Glutamatergic neuron (in vitro differentiated cells): ENCODE measurements at regions not wholly inside any gene's neighbourhood (a gene's known extent, or its start where the extent isn't known, plus 50 kb on each side); places are given as distances from the start of the nearest gene placed in this dataset.
"Not testable (repeated sequence)": the region's sequence is repeated elsewhere in the genome, so short reads cannot be mapped to it uniquely, and the experiment has no call there.

Experiments
- DNase-seq: peaks from one replicate; pipeline ENCODE4 v3.0.0; 2022
- H3K27ac Mint-ChIP-seq: one replicate; pipeline ENCODE4 v1.8.0; 2020; ENCODE audit warnings: mild to moderate bottlenecking, mixed read lengths, inconsistent platforms; ENCODE audit not compliant: unreplicated experiment
- H3K27me3 Mint-ChIP-seq: one replicate; pipeline ENCODE4 v1.8.0; 2020; ENCODE audit warnings: mild to moderate bottlenecking, moderate library complexity, mixed read lengths, inconsistent platforms; ENCODE audit not compliant: unreplicated experiment
- H3K36me3 Mint-ChIP-seq: one replicate; pipeline ENCODE4 v1.8.0; 2020; ENCODE audit warnings: mild to moderate bottlenecking, mixed read lengths, inconsistent platforms; ENCODE audit not compliant: unreplicated experiment
- H3K4me1 Mint-ChIP-seq: one replicate; pipeline ENCODE4 v1.8.0; 2020; ENCODE audit warnings: mild to moderate bottlenecking, low read depth, mixed read lengths, inconsistent platforms; ENCODE audit not compliant: unreplicated experiment
- H3K4me3 Mint-ChIP-seq: one replicate; pipeline ENCODE4 v1.8.0; 2020; ENCODE audit warnings: mild to moderate bottlenecking, mixed read lengths, inconsistent platforms; ENCODE audit not compliant: unreplicated experiment
- H3K9me3 Mint-ChIP-seq: one replicate; pipeline ENCODE4 v1.8.0; 2020; ENCODE audit warnings: mild to moderate bottlenecking, moderate library complexity, mixed read lengths, inconsistent platforms; ENCODE audit not compliant: unreplicated experiment

DNA sequence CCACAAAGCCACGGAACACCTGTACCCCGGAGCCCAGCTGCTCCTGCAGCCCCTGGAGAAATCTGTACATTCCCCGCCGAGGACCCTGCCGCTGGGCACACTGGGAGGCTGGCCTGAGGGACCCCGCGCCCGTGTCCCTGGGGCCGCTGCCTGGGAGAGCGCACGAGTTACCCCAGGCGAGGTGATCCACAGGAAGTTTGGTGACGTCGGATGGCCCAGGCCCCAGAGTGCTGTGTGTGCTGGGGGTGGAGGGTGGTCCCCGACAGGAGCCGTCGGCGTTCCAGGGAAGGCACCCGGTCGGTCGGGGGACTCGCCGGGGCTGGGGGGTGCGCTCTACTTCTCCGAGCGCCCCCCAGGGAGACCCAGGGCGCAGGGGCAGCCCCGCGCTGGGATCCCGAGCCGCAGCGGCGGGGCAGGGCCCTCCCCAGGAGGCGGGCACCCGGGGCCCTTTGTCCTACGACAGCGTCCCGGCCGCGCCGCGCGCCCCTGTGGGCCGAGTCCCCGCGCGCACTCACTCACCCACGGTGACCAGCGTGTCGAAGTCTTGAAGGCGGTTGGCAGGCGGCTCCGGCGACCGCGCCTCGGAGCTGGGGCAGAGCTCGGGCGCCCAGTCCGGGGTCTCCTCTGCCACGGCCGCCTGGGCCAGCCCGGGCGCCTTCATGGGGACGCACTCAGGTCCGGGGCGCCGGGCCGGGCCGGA, 129.5 kb upstream of the PRKX start:
- H3K36me3 Mint-ChIP-seq, H3K27ac Mint-ChIP-seq, H3K4me1 Mint-ChIP-seq, DNase-seq, H3K27me3 Mint-ChIP-seq, H3K4me3 Mint-ChIP-seq, H3K9me3 Mint-ChIP-seq: not testable (repeated sequence)

DNA sequence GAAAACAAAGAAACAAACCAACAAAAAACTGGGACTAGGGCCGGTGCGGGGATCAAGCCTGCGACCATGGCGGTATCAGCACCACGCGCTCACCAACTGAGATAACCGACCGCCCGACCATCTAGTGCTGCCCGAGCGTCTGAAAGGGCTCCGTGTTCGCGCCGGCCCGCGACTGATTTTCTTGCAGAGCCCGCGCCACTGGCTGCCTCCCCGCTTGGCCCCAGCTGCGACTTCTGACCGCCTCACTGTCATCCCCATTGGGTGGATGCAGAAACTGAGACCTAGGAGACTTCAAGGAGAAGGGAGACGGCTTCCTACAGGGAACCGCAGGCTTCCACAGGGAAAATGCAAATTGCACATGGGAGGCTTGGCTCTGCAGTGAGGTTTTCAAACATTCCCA, 125.3 kb upstream of the PRKX start:
- H3K4me3 Mint-ChIP-seq, H3K4me1 Mint-ChIP-seq, H3K27ac Mint-ChIP-seq, H3K36me3 Mint-ChIP-seq, H3K9me3 Mint-ChIP-seq, H3K27me3 Mint-ChIP-seq, DNase-seq: not testable (repeated sequence)

DNA sequence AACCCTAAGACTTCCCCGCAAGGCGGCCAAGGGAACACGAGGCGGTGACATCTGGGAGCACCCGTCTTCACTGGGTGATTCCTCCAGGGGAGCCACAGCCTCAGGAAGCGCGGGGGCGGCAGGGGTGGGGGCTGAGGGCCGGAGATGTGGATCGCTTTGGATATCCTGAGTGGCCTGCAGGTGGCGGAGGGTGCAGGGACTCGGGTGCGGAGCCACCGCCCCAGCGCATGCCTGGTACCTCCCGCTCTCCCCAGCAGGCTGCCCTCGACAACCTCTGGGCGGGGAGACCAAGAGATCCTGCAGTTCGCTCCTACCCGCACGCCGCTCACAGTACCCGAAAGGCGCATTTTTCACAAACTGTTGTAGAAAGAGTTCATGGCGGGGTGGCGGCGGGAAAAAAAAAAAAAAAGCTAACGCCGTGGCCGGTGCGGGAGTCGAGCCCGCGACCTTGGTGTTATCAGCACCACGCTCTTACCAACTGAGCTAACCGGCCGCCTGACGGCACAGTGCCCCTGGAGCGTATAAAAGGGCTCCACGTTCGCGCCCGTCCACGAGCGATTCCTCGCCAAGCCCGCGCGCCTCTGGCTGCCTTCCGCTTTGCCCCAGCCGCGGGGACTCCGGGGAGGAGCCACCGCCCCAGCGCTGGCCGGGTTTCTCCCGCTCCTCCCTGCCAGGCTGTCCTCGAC, 124.7 kb upstream of the PRKX start:
- not testable (repeated sequence) for H3K27me3 Mint-ChIP-seq, H3K27ac Mint-ChIP-seq, H3K36me3 Mint-ChIP-seq, H3K4me1 Mint-ChIP-seq, H3K9me3 Mint-ChIP-seq, H3K4me3 Mint-ChIP-seq, DNase-seq

DNA sequence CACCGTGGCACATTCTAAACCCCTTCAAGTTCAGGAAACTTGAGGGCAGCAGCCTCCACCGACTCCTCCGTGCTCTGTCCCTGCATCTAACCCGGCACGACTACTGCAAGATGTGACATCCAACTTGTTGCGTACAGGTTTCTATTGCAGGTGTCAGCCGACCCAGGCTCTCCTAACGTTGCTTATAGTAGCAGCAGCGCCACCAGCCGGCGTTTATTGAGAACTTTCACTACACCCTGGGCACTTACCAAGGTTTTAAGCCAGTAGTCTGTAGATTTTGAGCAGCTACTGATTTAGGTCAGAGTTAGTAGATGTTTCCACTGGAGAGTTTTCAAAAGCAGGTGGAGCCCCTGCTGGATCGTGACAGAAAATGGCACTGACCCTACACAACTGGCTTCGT, 123.8 kb upstream of the PRKX start:
- not testable (repeated sequence) for H3K9me3 Mint-ChIP-seq, H3K27me3 Mint-ChIP-seq, DNase-seq, H3K4me3 Mint-ChIP-seq, H3K4me1 Mint-ChIP-seq, H3K36me3 Mint-ChIP-seq, H3K27ac Mint-ChIP-seq

DNA sequence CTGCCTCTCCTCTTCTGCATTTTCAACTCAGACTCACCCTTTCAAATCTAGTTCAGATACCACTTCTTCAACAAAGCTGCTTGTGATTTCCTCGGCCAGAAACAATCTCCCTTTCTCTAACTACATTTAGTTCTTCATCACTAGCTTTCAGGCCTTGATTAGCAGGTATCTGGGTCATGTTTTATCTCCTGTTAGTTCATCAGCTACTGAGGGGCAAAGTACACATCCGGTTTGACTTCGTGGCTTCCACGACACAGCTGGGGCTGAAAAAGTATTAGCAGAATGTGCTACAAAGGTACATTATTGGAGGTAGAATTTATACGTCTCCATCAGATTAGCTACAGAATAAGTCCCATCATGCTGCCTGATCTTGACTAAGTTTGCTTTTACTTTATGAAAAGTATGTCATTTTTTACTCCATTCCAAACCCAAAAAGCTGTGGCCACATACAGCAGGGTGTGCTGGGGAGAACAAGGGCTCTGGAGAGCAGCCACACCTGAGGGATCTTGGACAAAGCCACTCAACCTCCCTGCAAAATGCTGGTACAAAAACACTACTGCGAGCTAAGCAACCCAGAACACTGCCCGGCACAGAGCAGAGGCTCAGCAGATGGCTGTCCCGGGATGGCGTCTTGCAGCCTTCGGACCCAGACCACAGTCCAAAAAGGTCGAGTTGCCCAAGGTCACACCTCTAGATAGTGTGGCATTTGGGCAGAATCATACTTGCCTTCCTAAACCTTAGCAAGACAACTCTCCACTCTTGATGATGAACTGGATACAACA, 120.5 kb upstream of the PRKX start:
- DNase-seq, H3K36me3 Mint-ChIP-seq, H3K9me3 Mint-ChIP-seq, H3K4me1 Mint-ChIP-seq, H3K4me3 Mint-ChIP-seq, H3K27ac Mint-ChIP-seq, H3K27me3 Mint-ChIP-seq: not testable (repeated sequence)

DNA sequence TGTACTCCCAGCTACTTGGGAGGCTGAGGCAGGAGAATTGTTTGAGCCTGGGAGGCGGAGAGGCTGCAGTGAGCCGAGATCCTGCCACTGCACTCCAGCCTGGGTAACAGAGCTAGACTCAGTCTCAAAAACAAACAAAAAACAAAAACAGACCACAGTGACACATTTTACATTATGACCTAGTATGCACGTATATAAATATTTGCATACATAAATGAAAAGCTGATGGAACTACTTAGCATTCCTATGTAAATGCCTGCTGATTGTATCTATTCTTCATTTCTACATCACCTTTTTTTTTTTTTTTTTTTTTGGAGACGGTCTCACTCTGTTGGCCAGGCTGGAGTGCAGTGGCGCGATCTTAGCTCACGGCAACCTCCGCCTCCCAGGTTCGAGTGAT, 116.6 kb upstream of the PRKX start:
- H3K36me3 Mint-ChIP-seq, H3K27me3 Mint-ChIP-seq, H3K4me1 Mint-ChIP-seq, H3K27ac Mint-ChIP-seq, H3K9me3 Mint-ChIP-seq, H3K4me3 Mint-ChIP-seq, DNase-seq: not testable (repeated sequence)

DNA sequence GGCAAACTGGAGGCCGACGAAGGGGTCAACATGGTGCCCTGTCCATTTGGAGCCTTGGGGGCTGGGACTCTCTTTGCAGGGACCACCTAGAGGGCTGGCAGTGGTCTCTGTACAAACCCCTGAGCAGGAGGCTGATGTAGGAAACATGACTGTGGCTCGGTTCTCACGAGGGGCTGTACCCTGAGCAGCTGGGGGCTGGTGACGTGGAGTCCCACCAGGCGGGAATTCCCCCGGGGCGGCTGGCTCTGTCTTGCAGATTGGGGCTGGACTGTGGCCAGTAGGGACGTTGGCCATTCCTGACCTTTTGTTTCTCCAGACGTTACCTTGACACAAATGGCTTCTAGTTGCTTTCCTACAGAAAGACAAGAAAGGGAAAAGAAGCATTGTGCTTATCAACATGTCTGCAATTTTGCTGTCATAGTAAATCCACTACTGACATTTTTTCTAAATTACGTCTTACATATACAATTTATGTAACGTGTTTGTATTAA, 115.6 kb upstream of the PRKX start:
- not testable (repeated sequence) for DNase-seq, H3K4me3 Mint-ChIP-seq, H3K36me3 Mint-ChIP-seq, H3K27me3 Mint-ChIP-seq, H3K4me1 Mint-ChIP-seq, H3K9me3 Mint-ChIP-seq, H3K27ac Mint-ChIP-seq

DNA sequence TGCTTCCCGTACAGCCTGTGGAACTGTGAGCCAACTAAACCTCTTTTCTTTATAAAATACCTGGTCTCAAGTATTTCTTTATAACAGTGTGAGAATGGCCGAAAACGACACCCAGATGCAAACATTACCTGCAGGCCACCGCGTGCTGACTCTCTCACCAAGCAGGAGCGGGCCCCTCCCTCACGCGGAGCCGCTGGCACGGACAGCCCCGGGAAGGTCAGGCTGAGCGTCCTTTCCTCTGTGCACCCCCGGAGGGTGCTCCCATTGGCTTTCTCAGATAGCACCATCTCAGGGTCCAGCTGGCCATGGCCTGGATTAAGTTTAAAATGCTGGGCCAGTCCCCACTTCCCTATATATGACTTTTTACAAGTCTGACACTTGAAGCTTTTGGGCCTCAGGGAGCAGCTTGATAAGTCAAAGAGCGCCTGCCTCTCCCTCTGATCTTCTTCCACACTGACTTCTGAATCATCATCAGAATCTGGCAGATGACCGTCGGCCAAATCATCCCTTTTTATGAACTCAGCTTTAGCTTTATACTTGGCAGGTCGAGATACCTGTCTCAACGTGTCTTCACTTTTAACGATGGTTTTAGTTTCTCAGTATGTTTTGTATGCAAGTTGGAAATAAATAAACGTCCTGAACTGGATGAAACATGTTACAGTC, 115.1 kb upstream of the PRKX start:
- H3K4me3 Mint-ChIP-seq, H3K36me3 Mint-ChIP-seq, H3K27ac Mint-ChIP-seq, H3K27me3 Mint-ChIP-seq, H3K4me1 Mint-ChIP-seq, DNase-seq, H3K9me3 Mint-ChIP-seq: not testable (repeated sequence)

DNA sequence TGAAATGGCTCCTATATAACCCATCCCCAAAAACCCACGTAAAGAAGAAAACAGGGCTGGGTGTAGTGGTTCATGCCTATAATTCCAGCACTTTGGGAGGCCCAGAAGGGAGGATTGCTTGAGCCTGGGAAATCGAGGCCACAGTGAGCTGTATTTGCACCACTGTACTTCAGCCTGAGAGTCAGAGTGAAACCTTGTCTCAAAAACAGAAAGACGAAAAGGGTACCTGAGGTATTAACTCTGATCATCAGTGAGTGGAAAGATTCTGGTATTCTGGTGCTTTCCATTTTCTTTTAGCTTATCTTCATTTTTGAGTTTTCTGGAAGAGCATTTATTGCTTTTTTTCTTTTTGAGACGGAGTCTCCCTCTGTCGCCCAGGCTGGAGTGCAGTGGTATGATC, 110.6 kb upstream of the PRKX start:
- not testable (repeated sequence) for H3K4me1 Mint-ChIP-seq, DNase-seq, H3K27ac Mint-ChIP-seq, H3K9me3 Mint-ChIP-seq, H3K36me3 Mint-ChIP-seq, H3K27me3 Mint-ChIP-seq, H3K4me3 Mint-ChIP-seq
